Right lobe of liver (tissue), 4 donors: ENCODE measurements at regions not wholly inside any gene's neighbourhood (a gene's known extent, or its start where the extent isn't known, plus 50 kb on each side); places are given as distances from the start of the nearest gene placed in this dataset.

ENCODE experiments used
- POLR2A ChIP-seq: fragments of 450-650 bp; IDR thresholded peaks from one replicate; pipeline ENCODE4 v1.6.1; 2017; ENCODE audit warnings: antibody characterized with exemption, mild to moderate bottlenecking
- TF ChIP-seq, protein P1 (sequence below), 4 donors: fragments of 200-600 bp in 3 of 4; fragments of 450-650 bp in 1 of 4; IDR thresholded peaks; one replicate each; pipeline versions ENCODE4 v1.5.1 to v1.8.0; 2016 to 2022; ENCODE audit warnings: antibody characterized with exemption in 4 of 4, mild to moderate bottlenecking in 2 of 4
- donor health status: DM: no; HTN: no; CAD: no.
- donor health status: DM: no; HTN: no; CAD: no.
- donor health status: DM: no; HTN: yes; CAD: no.

DNA sequence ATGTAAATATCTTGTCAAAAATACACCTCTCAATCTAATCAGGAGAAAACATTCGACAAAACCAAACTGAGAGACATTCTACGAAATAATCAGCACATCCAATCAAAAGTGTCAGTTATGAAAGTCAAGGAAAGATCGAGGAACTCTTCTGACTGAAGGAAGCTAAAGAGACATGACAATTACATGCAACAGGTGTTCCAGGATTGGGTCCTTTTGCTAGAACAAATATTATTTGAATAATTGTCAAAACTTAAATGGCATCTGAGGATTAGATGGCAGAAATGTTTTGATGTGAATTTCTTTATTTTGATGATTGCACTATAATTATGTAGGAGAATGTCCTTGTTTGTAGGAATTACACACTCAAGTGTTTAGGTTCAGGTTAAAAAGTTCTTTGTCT, 124.1 kb upstream of the HES1 start:
- TF ChIP-seq, protein P1, sequence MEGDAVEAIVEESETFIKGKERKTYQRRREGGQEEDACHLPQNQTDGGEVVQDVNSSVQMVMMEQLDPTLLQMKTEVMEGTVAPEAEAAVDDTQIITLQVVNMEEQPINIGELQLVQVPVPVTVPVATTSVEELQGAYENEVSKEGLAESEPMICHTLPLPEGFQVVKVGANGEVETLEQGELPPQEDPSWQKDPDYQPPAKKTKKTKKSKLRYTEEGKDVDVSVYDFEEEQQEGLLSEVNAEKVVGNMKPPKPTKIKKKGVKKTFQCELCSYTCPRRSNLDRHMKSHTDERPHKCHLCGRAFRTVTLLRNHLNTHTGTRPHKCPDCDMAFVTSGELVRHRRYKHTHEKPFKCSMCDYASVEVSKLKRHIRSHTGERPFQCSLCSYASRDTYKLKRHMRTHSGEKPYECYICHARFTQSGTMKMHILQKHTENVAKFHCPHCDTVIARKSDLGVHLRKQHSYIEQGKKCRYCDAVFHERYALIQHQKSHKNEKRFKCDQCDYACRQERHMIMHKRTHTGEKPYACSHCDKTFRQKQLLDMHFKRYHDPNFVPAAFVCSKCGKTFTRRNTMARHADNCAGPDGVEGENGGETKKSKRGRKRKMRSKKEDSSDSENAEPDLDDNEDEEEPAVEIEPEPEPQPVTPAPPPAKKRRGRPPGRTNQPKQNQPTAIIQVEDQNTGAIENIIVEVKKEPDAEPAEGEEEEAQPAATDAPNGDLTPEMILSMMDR (IDR thresholded peaks at IDR 0.05), result no peak
- TF ChIP-seq POLR2A, result no peak
